Cardiac fibroblast (primary cell): ENCODE measurements at regions not wholly inside any gene's neighbourhood (a gene's known extent, or its start where the extent isn't known, plus 50 kb on each side); places are given as distances from the start of the nearest gene placed in this dataset.
"Not testable (repeated sequence)": the region's sequence is repeated elsewhere in the genome, so short reads cannot be mapped to it uniquely, and the experiment has no call there.

ENCODE experiments used
- DNase-seq, 2 donors: peaks; one replicate each; pipeline versions ENCODE4 v3.0.0 to v3.0.0-alpha.2; 2010; ENCODE audit warnings: low read depth in 2 of 2
- H3K4me3 ChIP-seq, 2 donors: replicated peaks in 1 of 2; 1 replicate in 1 of 2; 2 replicates in 1 of 2; pipeline ENCODE4 v1.5.1; 2011; ENCODE audit warnings: low read depth in 2 of 2, low read length in 2 of 2, mild to moderate bottlenecking in 2 of 2, moderate library complexity in 1 of 2
- TF ChIP-seq, protein P1 (sequence below): IDR thresholded peaks from one replicate; pipeline ENCODE4 v1.5.1; 2011; ENCODE audit warnings: low read depth, mild to moderate bottlenecking, low read length, inconsistent platforms

- H3K4me3 ChIP-seq: no peak overlapping the region
- DNase-seq: no peak
- TF ChIP-seq, protein P1, sequence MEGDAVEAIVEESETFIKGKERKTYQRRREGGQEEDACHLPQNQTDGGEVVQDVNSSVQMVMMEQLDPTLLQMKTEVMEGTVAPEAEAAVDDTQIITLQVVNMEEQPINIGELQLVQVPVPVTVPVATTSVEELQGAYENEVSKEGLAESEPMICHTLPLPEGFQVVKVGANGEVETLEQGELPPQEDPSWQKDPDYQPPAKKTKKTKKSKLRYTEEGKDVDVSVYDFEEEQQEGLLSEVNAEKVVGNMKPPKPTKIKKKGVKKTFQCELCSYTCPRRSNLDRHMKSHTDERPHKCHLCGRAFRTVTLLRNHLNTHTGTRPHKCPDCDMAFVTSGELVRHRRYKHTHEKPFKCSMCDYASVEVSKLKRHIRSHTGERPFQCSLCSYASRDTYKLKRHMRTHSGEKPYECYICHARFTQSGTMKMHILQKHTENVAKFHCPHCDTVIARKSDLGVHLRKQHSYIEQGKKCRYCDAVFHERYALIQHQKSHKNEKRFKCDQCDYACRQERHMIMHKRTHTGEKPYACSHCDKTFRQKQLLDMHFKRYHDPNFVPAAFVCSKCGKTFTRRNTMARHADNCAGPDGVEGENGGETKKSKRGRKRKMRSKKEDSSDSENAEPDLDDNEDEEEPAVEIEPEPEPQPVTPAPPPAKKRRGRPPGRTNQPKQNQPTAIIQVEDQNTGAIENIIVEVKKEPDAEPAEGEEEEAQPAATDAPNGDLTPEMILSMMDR: no peak
Observed at GRCh38 chr11:69899957-69900821, 81.0 kb upstream of the FGF3 start.

DNA sequence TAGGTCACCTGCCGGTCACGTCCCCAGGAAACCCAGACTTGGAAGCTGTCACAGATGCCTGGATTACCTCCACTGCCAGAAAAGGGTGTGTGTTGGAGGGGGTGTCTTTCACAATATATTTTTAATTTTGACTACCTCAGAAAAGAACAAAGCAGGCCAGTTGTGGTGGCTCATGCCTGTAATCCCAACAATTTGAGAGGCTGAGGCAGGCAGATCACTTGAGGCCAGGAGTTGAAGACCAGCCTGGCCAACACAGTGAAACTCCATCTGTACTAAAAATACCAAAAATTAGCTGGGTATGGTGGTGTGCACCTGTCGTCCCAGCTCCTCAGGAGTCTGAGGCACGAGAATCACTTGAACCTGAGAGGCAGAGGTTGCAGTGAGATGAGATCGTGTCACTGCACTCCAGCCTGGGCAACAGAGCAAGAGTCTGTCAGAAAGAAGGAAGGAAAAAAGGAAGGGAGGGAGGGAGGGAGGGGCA is 81.6 kb upstream of the FGF3 start:
- DNase-seq, H3K4me3 ChIP-seq: not testable (repeated sequence)

GRCh38 chr11:69902337-69902736 is 83.1 kb upstream of the FGF3 start:
- DNase-seq: no peak
- H3K4me3 ChIP-seq: no peak overlapping the region
- TF ChIP-seq, protein P1: no peak

DNA sequence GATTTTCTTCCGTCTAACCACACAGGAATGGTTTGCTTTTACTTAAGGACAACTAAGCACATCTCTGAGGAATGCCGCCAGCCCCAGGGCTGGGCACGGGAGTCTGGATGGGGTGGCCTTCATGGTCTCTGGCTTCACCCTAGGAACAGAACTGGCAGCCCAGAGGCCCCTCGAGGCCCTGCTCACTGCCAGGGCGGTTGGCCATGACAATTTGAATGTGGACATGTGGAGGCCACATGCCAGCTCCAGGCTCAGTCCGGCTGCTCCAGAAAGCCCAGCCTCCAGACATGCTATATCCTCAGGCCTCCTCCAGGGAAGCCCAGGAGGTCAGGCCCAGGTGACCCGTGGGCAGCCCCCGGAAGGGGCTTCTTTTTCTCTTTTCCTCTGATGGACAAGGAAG is 84.0 kb upstream of the FGF3 start:
- TF ChIP-seq, protein P1: no peak
- no peak for DNase-seq
- H3K4me3 ChIP-seq: no peak overlapping the region

- no peak for DNase-seq
- H3K4me3 ChIP-seq: no peak overlapping the region
- TF ChIP-seq, protein P1: no peak
Observed at GRCh38 chr11:69904161-69904973, 85.2 kb upstream of the FGF3 start.

- TF ChIP-seq, protein P1: no peak
- no peak overlapping the region for H3K4me3 ChIP-seq
- DNase-seq: no peak
Observed at GRCh38 chr11:69904974-69905535, 85.8 kb upstream of the FGF3 start.
